ENCODE measurements at regions not wholly inside any gene's neighbourhood (a gene's known extent, or its start where the extent isn't known, plus 50 kb on each side); places are given as distances from the start of the nearest gene placed in this dataset.

DNA sequence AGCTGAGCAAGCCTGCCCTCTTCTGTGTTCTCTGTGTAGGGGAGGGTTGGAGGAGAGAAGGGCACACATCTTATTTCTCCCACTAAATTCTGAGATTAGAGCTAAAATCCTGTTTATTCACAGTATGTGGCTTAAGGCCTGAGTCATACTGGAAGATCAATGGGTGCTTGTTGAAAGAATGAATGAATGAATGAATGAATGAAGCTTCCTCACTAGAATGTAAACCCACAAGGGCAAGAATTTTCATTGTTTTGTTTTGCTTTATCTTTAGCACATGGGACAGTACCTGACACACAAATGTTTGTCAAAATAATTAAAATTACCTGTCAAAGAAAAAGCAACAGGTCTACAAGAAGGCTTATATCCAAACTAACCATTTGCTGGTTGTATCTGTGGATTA is 50.6 kb upstream of the PAK1 start:
- no peak overlapping the region for H3K14ac ChIP-seq (ENCODE audit: insufficient read length)
- H3K79me1 ChIP-seq (ENCODE audit: low read depth, low read length) = no peaks in the 10 kb centered on the region
- no peaks in the 10 kb centered on the region for H3K9me3 ChIP-seq (ENCODE audit: insufficient read depth in 2 of 2, low read depth in 1 of 2, low read length in 1 of 2)
- H4K91ac ChIP-seq (replicated peaks; ENCODE audit: insufficient read length, low read length) = peak overlapping the region; percentile 17
- H4K5ac ChIP-seq (ENCODE audit: insufficient read length, low read depth, low read length) = no peak overlapping the region
- H3K23ac ChIP-seq (ENCODE audit: insufficient read length) = no peak overlapping the region
- H2BK120ac ChIP-seq (replicated peaks; ENCODE audit: low read depth, low read length) = no peak overlapping the region
- peak overlapping the region; percentile 73; the same call in 1 of the 2 replicates for H2BK12ac ChIP-seq (ENCODE audit: low read depth, low read length)
- no peak overlapping the region for H3K4me3 ChIP-seq (ENCODE audit: extremely low read depth in 1 of 4, insufficient read depth in 2 of 4, low read depth in 3 of 4, low read length in 4 of 4)
- H2AFZ ChIP-seq (ENCODE audit: low read length) = no peak overlapping the region
- H4K8ac ChIP-seq (ENCODE audit: extremely low read depth, insufficient read depth, low read length) = no peak overlapping the region
- H2BK15ac ChIP-seq (ENCODE audit: low read length) = peak overlapping the region; percentile 83; the same call in 1 of the 2 replicates
- H2BK20ac ChIP-seq (ENCODE audit: low read length) = peak overlapping the region; percentile 94; the same call in 1 of the 2 replicates
- no peak overlapping the region for H3K27ac ChIP-seq (ENCODE audit: low read depth, low read length)
- ChIA-PET POLR2A (ENCODE audit: partially characterized antibody) (interaction anchor here (1.0 kb wide), 1 partner anchor 17 kb away, joined by 4 read pairs; no protein-coding TSS in a partner anchor), CTCF (ENCODE audit: partially characterized antibody) (interaction anchor here (1.2 kb wide), 1 partner anchor 67 kb away, joined by 4 read pairs; no protein-coding TSS in a partner anchor)
- no peaks in the 10 kb centered on the region for H4K20me1 ChIP-seq (replicated peaks in 1 of 2; ENCODE audit: control insufficient read depth in 1 of 2, insufficient read depth in 2 of 2, low read length in 2 of 2)
- H2AK5ac ChIP-seq (ENCODE audit: low read depth, low read length) = no peak overlapping the region
- FAIRE-seq = peak; percentile 28
- H3K4ac ChIP-seq (replicated peaks; ENCODE audit: insufficient read length, low read depth, low read length) = no peak overlapping the region
- TF ChIP-seq SRF (IDR thresholded peaks at IDR 0.05; ENCODE audit: low read depth, low read length) (no peak), FOSL1 (IDR thresholded peaks at IDR 0.05; ENCODE audit: insufficient read depth, low read depth, low read length) (no peak), RAD21 (IDR thresholded peaks at IDR 0.05 in 1 of 2, conservative IDR thresholded peaks at IDR 0.05 in 1 of 2; ENCODE audit: low read depth in 2 of 2, low read length in 2 of 2) (0 out of 4 replicates have a peak, but pooled peaks of 1 of the 2 experiments have one; percentile 8)
- no peaks in the 10 kb centered on the region for H3K23me2 ChIP-seq (ENCODE audit: low read depth, low read length)
- 0 out of 2 replicates have a peak overlapping the region, but pooled peaks have one; percentile 62 for H2BK5ac ChIP-seq (ENCODE audit: low read depth, low read length)
- DNase-seq (ENCODE audit: low read depth in 1 of 2, low spot score in 2 of 2) = no peak
- peaks cover 0 to 1% (median 0%) of the 10 kb centered on the region in 4 experiments; a peak in 1 of 7 replicates for H3K27me3 ChIP-seq (replicated peaks in 1 of 4; ENCODE audit: control insufficient read depth in 3 of 4, extremely low read depth in 1 of 4, insufficient read depth in 3 of 4, low read length in 3 of 4)
- H3K56ac ChIP-seq (replicated peaks; ENCODE audit: insufficient read length, low read depth, low read length) = no peak overlapping the region
- H3K36me3 ChIP-seq (ENCODE audit: control insufficient read depth in 2 of 4, insufficient read depth in 4 of 4, low read length in 3 of 4) = no peaks in the 10 kb centered on the region
- H3K4me1 ChIP-seq (replicated peaks in 1 of 4; ENCODE audit: control insufficient read depth in 3 of 4, insufficient read depth in 4 of 4, low read length in 3 of 4) = peaks cover 0 to 9% (median 2%) of the 10 kb centered on the region in 4 experiments; a peak in 4 of 7 replicates
- H3K9ac ChIP-seq (replicated peaks in 1 of 4; ENCODE audit: extremely low read depth in 1 of 4, low read depth in 3 of 4, low read length in 3 of 4) = no peak overlapping the region
- no peaks in the 10 kb centered on the region for H3K79me2 ChIP-seq (ENCODE audit: control insufficient read depth in 1 of 2, insufficient read depth in 2 of 2, low read length in 2 of 2)
- H3K18ac ChIP-seq (ENCODE audit: extremely low read depth, low read length) = 0 out of 2 replicates have a peak overlapping the region, but pooled peaks have one; percentile 10
- no peak overlapping the region for H3K4me2 ChIP-seq (ENCODE audit: insufficient read depth in 1 of 2, low read depth in 2 of 2, low read length in 2 of 2)

All from H1 (cell line).